Calu3 (cell line): ENCODE measurements at regions not wholly inside any gene's neighbourhood (a gene's known extent, or its start where the extent isn't known, plus 50 kb on each side); places are given as distances from the start of the nearest gene placed in this dataset.

Source experiments
- BruUV-seq: library from RNA; stranded (reverse); fragments of 400-500 nt; replicated peaks from 2 replicates; lab custom pipeline; 2021; lab: Mats Ljungman, UMichigan
- CTCF ChIA-PET: fragments of 300-600 bp; sonication (Branson Sonifier 250); formaldehyde crosslinking; loops from one replicate; lab custom pipeline; 2022; ENCODE audit warnings: antibody characterized with exemption; lab: Charles Lee
- DNase-seq: peaks from one replicate; pipeline ENCODE4 v3.0.0; 2022
- H3K27ac Mint-ChIP-seq: one replicate; pipeline ENCODE4 v1.8.0; 2022; ENCODE audit warnings: mixed read lengths; ENCODE audit not compliant: unreplicated experiment
- H3K27me3 Mint-ChIP-seq: one replicate; pipeline ENCODE4 v1.8.0; 2022; ENCODE audit warnings: mixed read lengths; ENCODE audit not compliant: unreplicated experiment
- H3K36me3 Mint-ChIP-seq: one replicate; pipeline ENCODE4 v1.8.0; 2022; ENCODE audit warnings: mild to moderate bottlenecking, moderate library complexity, mixed read lengths; ENCODE audit not compliant: insufficient read depth, unreplicated experiment
- H3K4me1 Mint-ChIP-seq: one replicate; pipeline ENCODE4 v1.8.0; 2022; ENCODE audit warnings: mild to moderate bottlenecking, low read depth, mixed read lengths; ENCODE audit not compliant: unreplicated experiment
- H3K4me3 Mint-ChIP-seq: one replicate; pipeline ENCODE4 v1.8.0; 2022; ENCODE audit warnings: mild to moderate bottlenecking, low read depth, moderate library complexity, mixed read lengths; ENCODE audit not compliant: unreplicated experiment
- H3K9me3 Mint-ChIP-seq: one replicate; pipeline ENCODE4 v1.8.0; 2022; ENCODE audit warnings: low read depth, mixed read lengths; ENCODE audit not compliant: unreplicated experiment
- intact Hi-C: fragments of 100-400 bp; cut with micrococcal nuclease; formaldehyde crosslinking; loops from one replicate; pipeline ENCODE4 v1.10.0; 2022; ENCODE audit not compliant: unreplicated experiment
- TF ChIP-seq, protein P1 (sequence below): fragments of 200-600 bp; IDR thresholded peaks from one replicate; pipeline ENCODE4 v1.8.0; 2022; ENCODE audit warnings: antibody characterized with exemption; ENCODE audit not compliant: unreplicated experiment

DNA sequence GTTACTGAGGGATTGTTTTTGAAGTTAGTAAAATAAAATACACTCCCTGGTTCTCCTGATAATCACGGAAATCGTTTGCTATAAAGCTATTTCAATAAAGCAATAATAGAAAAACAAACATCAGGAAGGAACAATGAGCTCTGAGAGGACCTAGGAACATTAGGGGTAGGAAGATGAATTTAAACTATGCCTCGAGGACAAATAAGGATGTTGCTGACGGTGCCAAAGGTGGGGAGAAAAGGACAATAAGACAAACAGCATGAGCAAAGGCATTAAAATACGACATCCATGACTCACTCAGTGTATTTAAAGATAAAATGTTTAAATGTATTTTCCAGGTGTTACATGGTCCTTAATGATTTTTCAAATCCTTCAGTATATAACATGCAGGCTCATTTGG lies 110.3 kb downstream of the MTNR1A start:
- Mint-ChIP-seq H3K9me3 (no peaks in the 10 kb centered on the region), H3K36me3 (peaks cover 7% of the 10 kb centered on the region), H3K27ac (no peak overlapping the region), H3K4me1 (no peaks in the 10 kb centered on the region), H3K4me3 (no peak overlapping the region), H3K27me3 (no peaks in the 10 kb centered on the region)
- no peak for DNase-seq
- TF ChIP-seq, protein P1, sequence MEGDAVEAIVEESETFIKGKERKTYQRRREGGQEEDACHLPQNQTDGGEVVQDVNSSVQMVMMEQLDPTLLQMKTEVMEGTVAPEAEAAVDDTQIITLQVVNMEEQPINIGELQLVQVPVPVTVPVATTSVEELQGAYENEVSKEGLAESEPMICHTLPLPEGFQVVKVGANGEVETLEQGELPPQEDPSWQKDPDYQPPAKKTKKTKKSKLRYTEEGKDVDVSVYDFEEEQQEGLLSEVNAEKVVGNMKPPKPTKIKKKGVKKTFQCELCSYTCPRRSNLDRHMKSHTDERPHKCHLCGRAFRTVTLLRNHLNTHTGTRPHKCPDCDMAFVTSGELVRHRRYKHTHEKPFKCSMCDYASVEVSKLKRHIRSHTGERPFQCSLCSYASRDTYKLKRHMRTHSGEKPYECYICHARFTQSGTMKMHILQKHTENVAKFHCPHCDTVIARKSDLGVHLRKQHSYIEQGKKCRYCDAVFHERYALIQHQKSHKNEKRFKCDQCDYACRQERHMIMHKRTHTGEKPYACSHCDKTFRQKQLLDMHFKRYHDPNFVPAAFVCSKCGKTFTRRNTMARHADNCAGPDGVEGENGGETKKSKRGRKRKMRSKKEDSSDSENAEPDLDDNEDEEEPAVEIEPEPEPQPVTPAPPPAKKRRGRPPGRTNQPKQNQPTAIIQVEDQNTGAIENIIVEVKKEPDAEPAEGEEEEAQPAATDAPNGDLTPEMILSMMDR: no peak
- CTCF ChIA-PET: no interaction called here
- BruUV-seq: no TSS peak
- intact Hi-C loops: no loop called here

DNA sequence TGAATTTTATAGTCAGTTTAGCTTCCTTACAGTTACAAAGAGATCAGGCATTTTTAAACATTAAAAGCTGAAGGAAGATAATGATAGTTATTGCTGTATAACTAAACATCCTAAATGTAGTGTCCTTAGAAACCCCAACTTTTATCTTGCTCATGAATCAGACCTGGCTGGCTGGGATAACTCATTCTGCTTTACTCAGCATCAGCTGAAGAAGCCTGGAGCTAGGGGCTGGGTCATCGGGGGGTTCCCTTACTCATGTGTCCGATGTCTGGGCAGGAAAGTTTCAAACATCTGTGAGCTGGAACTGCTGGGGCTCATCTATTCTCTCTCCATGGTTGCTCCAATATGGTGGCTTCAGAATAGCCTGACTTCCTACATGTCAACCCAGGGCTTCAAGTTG lies 113.9 kb downstream of the MTNR1A start:
- CTCF ChIA-PET: no interaction called here
- intact Hi-C loops: no loop called here
- no peak overlapping the region for H3K27ac Mint-ChIP-seq
- H3K9me3 Mint-ChIP-seq: no peaks in the 10 kb centered on the region
- peaks cover 7% of the 10 kb centered on the region for H3K36me3 Mint-ChIP-seq
- TF ChIP-seq, protein P1: no peak
- no peaks in the 10 kb centered on the region for H3K4me1 Mint-ChIP-seq
- no peak overlapping the region for H3K4me3 Mint-ChIP-seq
- no TSS peak for BruUV-seq
- no peaks in the 10 kb centered on the region for H3K27me3 Mint-ChIP-seq
- DNase-seq: no peak

- intact Hi-C loops: no loop called here
- BruUV-seq: no TSS peak
- CTCF ChIA-PET: no interaction called here
- no peaks in the 10 kb centered on the region for H3K27me3 Mint-ChIP-seq
- no peak overlapping the region for H3K4me3 Mint-ChIP-seq
- no peak overlapping the region for H3K27ac Mint-ChIP-seq
- TF ChIP-seq, protein P1: no peak
- no peaks in the 10 kb centered on the region for H3K9me3 Mint-ChIP-seq
- no peak for DNase-seq
- H3K36me3 Mint-ChIP-seq: no peaks in the 10 kb centered on the region
- H3K4me1 Mint-ChIP-seq: no peaks in the 10 kb centered on the region
These were observed 126.9 kb downstream of the MTNR1A start for GRCh38 chr4:186428481-186428880.

DNA sequence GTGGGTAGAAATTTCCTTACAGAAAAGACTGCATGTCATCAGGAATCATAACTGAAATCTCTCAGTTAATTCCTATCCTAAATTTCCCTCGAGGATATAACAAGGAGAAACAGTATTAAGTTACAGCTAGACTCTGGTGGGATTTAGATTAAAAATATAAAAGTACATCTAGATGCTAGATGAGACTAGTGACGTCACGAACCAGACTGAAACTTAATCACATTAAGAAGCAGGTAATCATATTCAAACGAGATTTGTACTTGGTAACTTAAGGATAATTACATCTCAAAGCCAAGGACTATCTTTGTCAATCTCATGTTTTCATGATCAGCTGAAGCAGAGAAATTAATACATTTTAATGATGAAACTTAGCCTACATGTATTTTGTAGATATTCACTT lies 130.6 kb downstream of the MTNR1A start:
- Mint-ChIP-seq H3K4me1 (no peaks in the 10 kb centered on the region), H3K4me3 (no peak overlapping the region), H3K36me3 (no peaks in the 10 kb centered on the region), H3K27ac (no peak overlapping the region), H3K27me3 (no peaks in the 10 kb centered on the region), H3K9me3 (no peaks in the 10 kb centered on the region)
- BruUV-seq: no TSS peak
- CTCF ChIA-PET: no interaction called here
- intact Hi-C loops: no loop called here
- TF ChIP-seq, protein P1: no peak
- no peak for DNase-seq
